ENCODE measurements at regions not wholly inside any gene's neighbourhood (a gene's known extent, or its start where the extent isn't known, plus 50 kb on each side); places are given as distances from the start of the nearest gene placed in this dataset.

- no peak for TF ChIP-seq ZBTB11 (CRISPR knock-in tag; IDR thresholded peaks at IDR 0.05)
- no peak for TF ChIP-seq BCL11A (IDR thresholded peaks at IDR 0.05; ENCODE audit: low read depth, low read length)
- TF ChIP-seq SRF (IDR thresholded peaks at IDR 0.05; ENCODE audit: low read depth in 2 of 2, low read length in 2 of 2), result no peak
- TF ChIP-seq ZBTB33 (IDR thresholded peaks at IDR 0.05), result no peak
- no peak for TF ChIP-seq HDGF (IDR thresholded peaks at IDR 0.05)
- no peak for TF ChIP-seq FOS (IDR thresholded peaks at IDR 0.05; ENCODE audit: borderline replicate concordance, extremely low read depth, insufficient read length)
- no peak for TF ChIP-seq GABPA (IDR thresholded peaks at IDR 0.05; ENCODE audit: low read depth)
- no peak for TF ChIP-seq MXI1 (IDR thresholded peaks at IDR 0.05; ENCODE audit: low read depth, low read length)
- no peak for TF ChIP-seq BMI1 (IDR thresholded peaks at IDR 0.05; ENCODE audit: borderline replicate concordance)
- TF ChIP-seq STAT3 (IDR thresholded peaks at IDR 0.05; ENCODE audit: low read depth, low read length), result no peak
- no peak for TF ChIP-seq IRF5 (IDR thresholded peaks at IDR 0.05; ENCODE audit: borderline replicate concordance)
- no peak for TF ChIP-seq SREBF2 (IDR thresholded peaks at IDR 0.05; ENCODE audit: low read length)
- no peak for TF ChIP-seq CEBPB (IDR thresholded peaks at IDR 0.05; ENCODE audit: borderline replicate concordance in 1 of 2, low read depth in 2 of 2, low read length in 2 of 2)
- no peak for TF ChIP-seq POLR2A (IDR thresholded peaks at IDR 0.05; ENCODE audit: low read depth, low read length)
- TF ChIP-seq IKZF1 (conservative IDR thresholded peaks at IDR 0.05), result peak; percentile 54; the same call in 1 of the 2 replicates
- no peak for TF ChIP-seq TAF1 (IDR thresholded peaks at IDR 0.05; ENCODE audit: borderline replicate concordance, low read depth, low read length)
- TF ChIP-seq NR2C2 (IDR thresholded peaks at IDR 0.05; ENCODE audit: borderline replicate concordance, control insufficient read depth, insufficient read length, low read depth), result no peak
- TF ChIP-seq ZNF384 (IDR thresholded peaks at IDR 0.05; ENCODE audit: borderline replicate concordance, low read depth, low read length), result no peak
- TF ChIP-seq HSF1 (IDR thresholded peaks at IDR 0.05; ENCODE audit: low read depth, low read length), result no peak
- no peak for TF ChIP-seq NFYA (IDR thresholded peaks at IDR 0.05; ENCODE audit: borderline replicate concordance, low read depth, low read length)
These were observed 62.1 kb downstream of the RMI2 start (continued) for GRCh38 chr16:11407047-11407982.

Measured in GM12878 (cell line).